HepG2 (cell line): ENCODE measurements at regions not wholly inside any gene's neighbourhood (a gene's known extent, or its start where the extent isn't known, plus 50 kb on each side); places are given as distances from the start of the nearest gene placed in this dataset.

Experiments used
- ATAC-seq: fragments of 200-7000 bp; cut with Tn5 transposase; 3 replicates; pipeline ENCODE4 v1.9.1; 2020; ENCODE audit warnings: mild to moderate bottlenecking, moderate library complexity
- BruUV-seq: library from RNA; stranded (reverse); fragments of 400-500 nt; replicated peaks from 2 replicates; lab custom pipeline; 2021; lab: Mats Ljungman, UMichigan
- CTCF ChIA-PET: fragments of 300-600 bp; formaldehyde crosslinking; extraction: SDS; loops from one replicate; lab custom pipeline; 2021; ENCODE audit warnings: low total read pairs, inconsistent platforms, low intra/inter-chr PET ratio; lab: Yijun Ruan, JAX
- POLR2A ChIA-PET: fragments of 350-600 bp; sonication (Branson Sonifier 250); formaldehyde crosslinking; loops from one replicate; lab custom pipeline; 2020; ENCODE audit warnings: antibody characterized with exemption, inconsistent platforms; lab: Yijun Ruan, JAX
- DNase-seq: peaks from one replicate; pipeline ENCODE4 v3.0.0-alpha.2; 2015; ENCODE audit warnings: low spot score
- FAIRE-seq: peaks from 3 replicates; lab custom pipeline; 2011; peaks lifted over from hg19 to GRCh38; lab: Jason Lieb, UNC
- H2AFZ ChIP-seq: one replicate; pipeline ENCODE4 v1.6.1; 2011; ENCODE audit warnings: low read length, inconsistent platforms
- H3K27ac ChIP-seq: fragments of 300-600 bp; 3 replicates; pipeline ENCODE4 v1.8.0; 2011; ENCODE audit warnings: mixed run types, mild to moderate bottlenecking, mixed read lengths, low read length, inconsistent platforms; ENCODE audit not compliant: insufficient read depth; ENCODE audit errors: extremely low read length
- H3K27me3 ChIP-seq, 2 experiments: fragments of 200-600 bp in 1 of 2; 2 replicates in 1 of 2; 3 replicates in 1 of 2; pipeline versions ENCODE4 v1.6.0 to v1.8.0; 2011; ENCODE audit warnings: low read length in 2 of 2, mild to moderate bottlenecking in 2 of 2, moderate library complexity in 2 of 2, inconsistent platforms in 1 of 2; ENCODE audit not compliant: insufficient read depth in 2 of 2, control insufficient read depth in 1 of 2
- H3K36me3 ChIP-seq, 2 experiments: fragments of 200-600 bp in 1 of 2; replicated peaks in 1 of 2; 2 replicates in 1 of 2; 3 replicates in 1 of 2; pipeline versions ENCODE4 v1.5.1 to v1.8.0; 2011; ENCODE audit warnings: low read length in 2 of 2, inconsistent platforms in 1 of 2; ENCODE audit not compliant: insufficient read depth in 2 of 2, control insufficient read depth in 1 of 2
- H3K4me1 ChIP-seq: 2 replicates; pipeline ENCODE4 v1.5.1; 2012; ENCODE audit warnings: low read length, inconsistent platforms; ENCODE audit not compliant: insufficient read depth
- H3K4me2 ChIP-seq: 2 replicates; pipeline ENCODE4 v1.6.0; 2011; ENCODE audit warnings: low read depth, low read length, inconsistent platforms
- H3K4me3 ChIP-seq, 3 experiments: fragments of 200-600 bp in 1 of 3; sonication (generic), shearing (Covaris generic) in 1 of 3; replicated peaks in 1 of 3; 2 replicates each; pipeline ENCODE4 v1.5.1; 2011 to 2016; ENCODE audit warnings: low read length in 3 of 3, inconsistent platforms in 2 of 3, low read depth in 2 of 3, mild to moderate bottlenecking in 2 of 3, control low read depth in 1 of 3, mixed read lengths in 1 of 3; ENCODE audit not compliant: insufficient read depth in 1 of 3
- H3K79me2 ChIP-seq: one replicate; pipeline ENCODE4 v1.6.1; 2011; ENCODE audit warnings: low read length, inconsistent platforms; ENCODE audit not compliant: insufficient read depth
- H3K9ac ChIP-seq: 2 replicates; pipeline ENCODE4 v1.6.0; 2011; ENCODE audit warnings: mild to moderate bottlenecking, low read depth, low read length, inconsistent platforms; ENCODE audit not compliant: insufficient read depth
- H3K9me3 ChIP-seq: 2 replicates; pipeline ENCODE4 v1.5.1; 2012; ENCODE audit warnings: mild to moderate bottlenecking, low read length
- H4K20me1 ChIP-seq: 2 replicates; pipeline ENCODE4 v1.6.0; 2011; ENCODE audit warnings: inconsistent platforms, mild to moderate bottlenecking, low read length, moderate library complexity; ENCODE audit not compliant: insufficient read depth
- CCDC6 ChIP-seq: sonication (generic); formaldehyde crosslinking; IDR thresholded peaks from 2 replicates; pipeline ENCODE4 v1.8.1; 2022; ENCODE audit warnings: mild to moderate bottlenecking, missing genetic modification reagents, moderate library complexity
- GMEB2 ChIP-seq: IDR thresholded peaks from 2 replicates; pipeline ENCODE4 v1.6.1; 2016; ENCODE audit warnings: missing biosample characterization, missing genetic modification reagents, low read depth
- PITX1 ChIP-seq: sonication (generic); formaldehyde crosslinking; IDR thresholded peaks from 2 replicates; pipeline ENCODE4 v1.5.1; 2020; ENCODE audit warnings: mild to moderate bottlenecking, missing genetic modification reagents
- RAD51 ChIP-seq: fragments of 450-650 bp; IDR thresholded peaks from 2 replicates; pipeline ENCODE4 v1.6.1; 2016; ENCODE audit warnings: borderline replicate concordance
- WGBS: methylation state at CpG from one replicate; pipeline ENCODE4 v1.1.6; 2017; ENCODE audit warnings: low lambda C conversion rate; 5-methylcytosine and 5-hydroxymethylcytosine counted together
- in situ Hi-C: cut with HindIII; loops from 2 replicates; pipeline ENCODE4 v1.10.0; 2017; ENCODE audit warnings: low pct_unique_long_range_greater_than_20kb; ENCODE audit not compliant: extremely low pct_ligation_motif_present
- intact Hi-C: fragments of 100-400 bp; cut with micrococcal nuclease; formaldehyde crosslinking; loops from one replicate; pipeline ENCODE4 v1.10.0; 2022; ENCODE audit not compliant: unreplicated experiment
- TF ChIP-seq, protein P1 (sequence below), 2 experiments: sonication (generic) in 1 of 2; formaldehyde crosslinking in 1 of 2; IDR thresholded peaks; 2 replicates each; pipeline versions ENCODE4 v1.5.1 to v1.6.1; 2011 to 2020; ENCODE audit warnings: borderline replicate concordance in 1 of 2, low read depth in 1 of 2, low read length in 1 of 2, mild to moderate bottlenecking in 1 of 2, missing genetic modification reagents in 1 of 2, moderate library complexity in 1 of 2
- TF ChIP-seq, protein P2 (sequence below): IDR thresholded peaks from 2 replicates; pipeline ENCODE4 v1.6.1; 2016; ENCODE audit warnings: missing compliant biosample characterization, missing genetic modification reagents, borderline replicate concordance

- Histone ChIP-seq H3K9ac (no peak overlapping the region), H4K20me1 (no peaks in the 10 kb centered on the region), H3K27ac (no peak overlapping the region), H2AFZ (no peak overlapping the region), H3K9me3 (no peaks in the 10 kb centered on the region), H3K4me3 (no peak overlapping the region), H3K36me3 (no peaks in the 10 kb centered on the region), H3K27me3 (peaks cover 0 to 35% of the 10 kb centered on the region in 2 experiments; a peak in 3 of 5 replicates), H3K4me1 (no peaks in the 10 kb centered on the region), H3K79me2 (no peaks in the 10 kb centered on the region), H3K4me2 (no peak overlapping the region)
- WGBS, result 0% methylated on average over 1 of the region's 1 CpG
- TF ChIP-seq, protein P1, sequence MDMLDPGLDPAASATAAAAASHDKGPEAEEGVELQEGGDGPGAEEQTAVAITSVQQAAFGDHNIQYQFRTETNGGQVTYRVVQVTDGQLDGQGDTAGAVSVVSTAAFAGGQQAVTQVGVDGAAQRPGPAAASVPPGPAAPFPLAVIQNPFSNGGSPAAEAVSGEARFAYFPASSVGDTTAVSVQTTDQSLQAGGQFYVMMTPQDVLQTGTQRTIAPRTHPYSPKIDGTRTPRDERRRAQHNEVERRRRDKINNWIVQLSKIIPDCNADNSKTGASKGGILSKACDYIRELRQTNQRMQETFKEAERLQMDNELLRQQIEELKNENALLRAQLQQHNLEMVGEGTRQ (IDR thresholded peaks at IDR 0.05; ENCODE audit: low read depth, low read length), result peak; percentile 85
- TF ChIP-seq, protein P1 (CRISPR knock-in tag; IDR thresholded peaks at IDR 0.05; ENCODE audit: borderline replicate concordance), result no peak
- TF ChIP-seq GMEB2 (CRISPR knock-in tag), result no peak
- TF ChIP-seq RAD51, result peak; percentile 89
- TF ChIP-seq CCDC6 (CRISPR knock-in tag), result no peak
- no peak for TF ChIP-seq PITX1 (CRISPR knock-in tag)
- TF ChIP-seq, protein P2, sequence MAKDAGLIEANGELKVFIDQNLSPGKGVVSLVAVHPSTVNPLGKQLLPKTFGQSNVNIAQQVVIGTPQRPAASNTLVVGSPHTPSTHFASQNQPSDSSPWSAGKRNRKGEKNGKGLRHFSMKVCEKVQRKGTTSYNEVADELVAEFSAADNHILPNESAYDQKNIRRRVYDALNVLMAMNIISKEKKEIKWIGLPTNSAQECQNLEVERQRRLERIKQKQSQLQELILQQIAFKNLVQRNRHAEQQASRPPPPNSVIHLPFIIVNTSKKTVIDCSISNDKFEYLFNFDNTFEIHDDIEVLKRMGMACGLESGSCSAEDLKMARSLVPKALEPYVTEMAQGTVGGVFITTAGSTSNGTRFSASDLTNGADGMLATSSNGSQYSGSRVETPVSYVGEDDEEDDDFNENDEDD (CRISPR knock-in tag), result no peak
- in situ Hi-C loops, result no loop called here
- no TSS peak for BruUV-seq
- FAIRE-seq, result no peak
- ChIA-PET CTCF (no interaction called here), POLR2A (no interaction called here)
- ATAC-seq, result no peak
- intact Hi-C loops, result no loop called here
- no peak for DNase-seq
Measured at GRCh38 chr1:5686195-5686594, 306.0 kb downstream of the NPHP4 start.
